AG08395 (cell line): ENCODE measurements at regions not wholly inside any gene's neighbourhood (a gene's known extent, or its start where the extent isn't known, plus 50 kb on each side); places are given as distances from the start of the nearest gene placed in this dataset.
A peak's percentile ranks its signal among the peaks of the same experiment; 100 is the strongest.
"Not testable (repeated sequence)": the region's sequence is repeated elsewhere in the genome, so short reads cannot be mapped to it uniquely, and the experiment has no call there.

Experiments used
- DNase-seq: peaks from one replicate; pipeline ENCODE4 v3.0.0; 2012; ENCODE audit warnings: mixed read lengths, low spot score

- DNase-seq: no peak
Measured at GRCh38 chr6:113202852-113203714, 654.1 kb upstream of the MARCKS start.

DNA sequence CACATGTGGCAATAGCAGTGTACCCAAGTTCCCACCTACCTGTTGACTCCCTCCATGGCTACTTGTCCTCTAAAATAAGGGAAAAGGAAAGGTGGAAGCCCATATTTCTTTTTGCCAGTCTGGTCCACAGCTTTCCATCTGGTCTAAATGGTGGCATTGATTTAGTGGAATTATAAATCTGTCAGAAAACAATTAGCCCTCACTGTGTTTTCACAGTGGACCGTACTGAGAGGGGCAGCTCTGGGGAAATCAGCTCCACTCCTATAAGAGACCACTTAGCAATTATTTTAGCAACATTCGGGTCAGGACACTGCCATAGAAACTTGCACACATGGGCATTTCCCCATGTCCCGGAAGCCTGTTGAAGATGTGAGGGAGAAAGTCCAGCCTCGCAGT lies 653.4 kb upstream of the MARCKS start:
- no peak for DNase-seq

GRCh38 chr6:113205553-113205952 lies 651.6 kb upstream of the MARCKS start:
- DNase-seq: no peak

DNA sequence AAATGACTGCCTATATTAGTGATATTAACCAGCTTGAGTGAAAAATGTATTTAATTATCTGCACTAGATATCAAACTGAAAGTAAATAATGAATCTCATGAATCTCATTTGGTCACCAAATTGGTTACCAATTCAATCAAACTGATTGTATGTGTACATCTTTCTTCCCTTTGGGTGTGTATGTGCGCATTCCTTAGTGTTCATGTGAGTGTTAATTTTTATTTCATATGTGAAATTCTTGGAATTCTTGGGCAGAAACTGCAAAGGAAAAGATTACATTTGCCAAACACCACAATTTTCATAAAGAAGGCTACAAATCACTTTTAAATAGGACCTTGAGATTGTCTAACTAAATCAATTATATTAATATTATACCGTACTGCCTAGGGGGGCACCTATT lies 648.4 kb upstream of the MARCKS start:
- no peak for DNase-seq

DNA sequence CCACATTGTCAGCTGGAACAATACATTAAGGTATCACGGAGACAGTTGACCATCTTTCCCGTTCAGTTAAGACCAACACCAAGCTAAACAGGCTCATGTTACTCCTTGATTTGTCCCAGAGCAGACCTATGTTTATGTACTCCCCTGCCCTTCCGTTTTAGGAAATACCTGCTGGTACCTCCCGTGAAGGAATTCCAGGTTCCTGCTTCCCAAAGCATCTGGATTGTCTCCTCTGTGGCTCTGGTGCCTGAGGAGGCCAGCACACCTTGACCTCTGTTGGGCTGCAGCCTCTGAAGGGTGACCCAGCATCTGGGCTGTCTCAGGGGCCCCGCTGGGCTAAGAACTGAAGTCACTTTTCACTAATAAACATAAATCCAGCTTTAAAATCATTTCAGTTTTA lies 647.8 kb upstream of the MARCKS start:
- DNase-seq: no peak

DNA sequence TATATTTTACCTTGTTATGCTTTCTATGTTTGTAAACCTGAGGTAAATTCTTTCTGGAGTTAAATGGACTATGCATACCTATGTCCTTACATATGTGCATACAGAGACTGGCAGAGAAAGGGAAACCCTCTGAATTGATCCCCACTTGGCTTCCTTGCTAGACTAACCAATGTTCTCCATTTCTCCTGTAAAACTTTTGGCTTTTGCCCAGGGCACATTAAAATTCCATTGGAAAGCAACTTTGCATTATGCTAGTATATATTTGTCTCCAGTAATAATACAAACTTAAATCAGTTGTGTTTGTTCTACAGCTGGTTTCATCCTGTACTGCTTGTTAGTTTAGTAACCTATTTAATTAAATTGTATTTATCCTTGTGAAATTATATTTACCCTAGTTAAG lies 646.0 kb upstream of the MARCKS start:
- no peak for DNase-seq

DNA sequence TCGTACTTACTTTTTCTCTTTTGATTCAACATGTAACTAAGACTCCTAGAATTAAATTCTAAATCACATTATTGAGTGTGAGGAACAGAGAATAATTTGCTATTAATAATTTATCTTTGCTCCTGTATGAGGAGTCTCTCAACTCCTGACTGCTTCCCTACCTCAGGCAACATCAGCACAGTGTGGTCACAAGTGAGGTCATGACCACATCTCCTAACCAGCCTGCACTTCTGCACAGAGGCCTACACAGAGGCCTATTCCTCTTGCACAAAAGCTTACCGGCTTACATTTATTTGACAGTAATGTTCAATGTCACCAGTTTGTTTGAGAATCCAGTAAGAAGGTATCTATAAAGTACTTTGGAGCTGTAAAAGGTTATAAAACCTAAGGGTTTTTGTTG lies 637.4 kb upstream of the MARCKS start:
- DNase-seq: no peak

- DNase-seq: no peak
Measured at GRCh38 chr6:113220832-113221231, 636.3 kb upstream of the MARCKS start.

- no peak for DNase-seq
Measured at GRCh38 chr6:113221850-113222249, 635.3 kb upstream of the MARCKS start.

- no peak for DNase-seq
Measured at GRCh38 chr6:113246186-113246585, 611.0 kb upstream of the MARCKS start.

GRCh38 chr6:113248532-113248931 lies 608.6 kb upstream of the MARCKS start:
- no peak for DNase-seq

DNA sequence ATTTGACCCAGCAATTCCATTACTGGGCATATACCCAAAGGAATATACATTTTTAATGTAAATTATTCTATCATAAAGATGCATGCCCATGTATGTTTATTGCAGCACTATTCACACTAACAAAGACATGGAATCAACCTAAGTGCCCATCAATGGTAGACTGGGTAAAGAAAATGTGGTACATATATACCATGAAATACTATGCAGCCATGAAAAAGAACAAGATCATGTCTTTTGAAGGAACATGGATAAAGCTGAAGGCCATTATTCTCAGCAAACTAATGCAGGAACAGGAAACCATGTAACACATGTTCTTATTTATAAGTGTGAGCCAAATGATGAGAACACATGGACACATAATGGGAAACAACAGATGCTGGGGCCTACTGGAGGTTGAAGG lies 603.0 kb upstream of the MARCKS start:
- DNase-seq: not testable (repeated sequence)

GRCh38 chr6:113258771-113259170 lies 598.4 kb upstream of the MARCKS start:
- DNase-seq: no peak

- DNase-seq: peak; percentile 32
Measured at GRCh38 chr6:113271437-113271836, 585.7 kb upstream of the MARCKS start.

GRCh38 chr6:113276601-113277000 lies 580.5 kb upstream of the MARCKS start:
- no peak for DNase-seq

GRCh38 chr6:113277111-113277510 lies 580.0 kb upstream of the MARCKS start:
- DNase-seq: no peak

GRCh38 chr6:113281014-113281413 lies 576.1 kb upstream of the MARCKS start:
- DNase-seq: no peak

DNA sequence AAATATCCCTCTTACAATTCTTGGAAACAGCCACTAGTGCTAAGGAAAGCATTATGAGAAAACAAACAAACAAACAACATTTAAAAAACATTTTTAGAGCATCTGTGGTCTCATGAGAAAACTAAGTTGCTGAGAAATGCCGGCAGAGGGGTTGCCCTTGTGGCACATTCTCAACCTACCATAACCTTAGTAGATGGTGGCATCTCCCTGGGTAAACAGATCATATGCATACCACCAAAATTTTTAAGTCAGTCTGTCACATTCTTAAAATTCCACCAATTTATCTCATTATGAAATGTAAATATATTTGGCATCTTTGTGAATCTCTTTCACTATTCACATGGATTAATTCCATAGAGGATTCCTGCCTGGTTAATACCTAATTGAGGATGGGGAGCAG lies 575.7 kb upstream of the MARCKS start:
- no peak for DNase-seq

- DNase-seq: no peak
Measured at GRCh38 chr6:113287396-113287795, 569.7 kb upstream of the MARCKS start.

DNA sequence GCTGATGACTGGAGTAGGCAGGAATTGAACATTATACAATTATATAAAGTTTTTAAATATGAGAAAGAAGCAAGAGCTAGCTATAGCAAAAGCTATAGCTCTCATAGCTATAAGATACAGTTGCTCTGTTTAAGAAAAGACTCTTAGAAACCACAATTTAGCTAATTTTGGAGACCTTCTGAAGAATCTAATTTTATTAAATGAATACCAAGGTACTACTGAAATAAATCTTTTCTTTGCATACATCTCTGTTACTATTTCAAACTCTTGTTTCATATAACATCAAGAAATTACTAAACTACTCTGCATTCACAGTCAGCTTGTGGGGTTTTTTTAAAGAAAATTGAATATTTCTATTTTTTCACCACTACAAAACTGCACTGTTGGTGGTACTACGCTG lies 568.7 kb upstream of the MARCKS start:
- DNase-seq: no peak

DNA sequence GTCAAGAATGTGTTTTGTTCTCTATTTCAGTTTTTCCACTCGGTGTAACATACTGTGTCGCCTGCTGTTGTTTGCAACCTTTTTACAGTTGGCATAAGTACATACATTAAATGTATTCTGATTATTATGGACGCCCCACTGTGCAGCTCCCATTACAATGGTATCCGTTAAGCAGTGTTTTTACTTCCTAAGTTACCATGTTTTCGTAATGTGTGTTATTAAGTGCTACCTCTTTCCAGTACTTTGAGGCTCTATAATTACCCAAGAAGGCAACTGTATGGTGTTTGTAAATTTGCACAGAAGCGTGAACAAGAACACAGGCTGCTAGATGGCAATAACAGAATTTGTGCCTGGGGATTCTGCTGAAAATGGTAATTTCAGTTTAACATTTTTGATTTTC lies 568.0 kb upstream of the MARCKS start:
- DNase-seq: no peak

- DNase-seq: no peak
Measured at GRCh38 chr6:113290684-113291083, 566.5 kb upstream of the MARCKS start.

- no peak for DNase-seq
Measured at GRCh38 chr6:113291751-113292445, 565.2 kb upstream of the MARCKS start.
